OCI-LY7 (cell line): ENCODE measurements at regions not wholly inside any gene's neighbourhood (a gene's known extent, or its start where the extent isn't known, plus 50 kb on each side); places are given as distances from the start of the nearest gene placed in this dataset.

Experiments
- EZH2phosphoT487 ChIP-seq: fragments of 200-600 bp; sonication (generic); IDR thresholded peaks from 2 replicates; pipeline ENCODE4 v1.6.1; 2018; ENCODE audit warnings: low read depth, borderline replicate concordance, mild to moderate bottlenecking, mixed run types, antibody characterized with exemption, low read length, moderate library complexity, mixed read lengths
- TF ChIP-seq, protein P1 (sequence below): fragments of 200-600 bp; sonication (generic); conservative IDR thresholded peaks from 2 replicates; pipeline ENCODE4 v1.5.1; 2014; ENCODE audit warnings: mild to moderate bottlenecking, antibody characterized with exemption, low read length, moderate library complexity, mixed read lengths

- TF ChIP-seq, protein P1, sequence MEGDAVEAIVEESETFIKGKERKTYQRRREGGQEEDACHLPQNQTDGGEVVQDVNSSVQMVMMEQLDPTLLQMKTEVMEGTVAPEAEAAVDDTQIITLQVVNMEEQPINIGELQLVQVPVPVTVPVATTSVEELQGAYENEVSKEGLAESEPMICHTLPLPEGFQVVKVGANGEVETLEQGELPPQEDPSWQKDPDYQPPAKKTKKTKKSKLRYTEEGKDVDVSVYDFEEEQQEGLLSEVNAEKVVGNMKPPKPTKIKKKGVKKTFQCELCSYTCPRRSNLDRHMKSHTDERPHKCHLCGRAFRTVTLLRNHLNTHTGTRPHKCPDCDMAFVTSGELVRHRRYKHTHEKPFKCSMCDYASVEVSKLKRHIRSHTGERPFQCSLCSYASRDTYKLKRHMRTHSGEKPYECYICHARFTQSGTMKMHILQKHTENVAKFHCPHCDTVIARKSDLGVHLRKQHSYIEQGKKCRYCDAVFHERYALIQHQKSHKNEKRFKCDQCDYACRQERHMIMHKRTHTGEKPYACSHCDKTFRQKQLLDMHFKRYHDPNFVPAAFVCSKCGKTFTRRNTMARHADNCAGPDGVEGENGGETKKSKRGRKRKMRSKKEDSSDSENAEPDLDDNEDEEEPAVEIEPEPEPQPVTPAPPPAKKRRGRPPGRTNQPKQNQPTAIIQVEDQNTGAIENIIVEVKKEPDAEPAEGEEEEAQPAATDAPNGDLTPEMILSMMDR = no peak
- TF ChIP-seq EZH2phosphoT487 = no peak
Measured at GRCh38 chr14:62213516-62213915, 451.3 kb downstream of the SNAPC1 start.
